ENCODE measurements at regions not wholly inside any gene's neighbourhood (a gene's known extent, or its start where the extent isn't known, plus 50 kb on each side); places are given as distances from the start of the nearest gene placed in this dataset.

GRCh38 chr4:177826973-177827372 is 384.7 kb upstream of the AGA start:
- no peak overlapping the region for H3K9ac ChIP-seq (ENCODE audit: low read length)
- H2AFZ ChIP-seq (ENCODE audit: low read length): no peak overlapping the region
- H3K79me2 ChIP-seq (ENCODE audit: low read length): no peaks in the 10 kb centered on the region
- TF ChIP-seq EZH2 (optimal IDR thresholded peaks at IDR 0.05; ENCODE audit: low read depth, low read length): no peak
- TF ChIP-seq, protein P1, sequence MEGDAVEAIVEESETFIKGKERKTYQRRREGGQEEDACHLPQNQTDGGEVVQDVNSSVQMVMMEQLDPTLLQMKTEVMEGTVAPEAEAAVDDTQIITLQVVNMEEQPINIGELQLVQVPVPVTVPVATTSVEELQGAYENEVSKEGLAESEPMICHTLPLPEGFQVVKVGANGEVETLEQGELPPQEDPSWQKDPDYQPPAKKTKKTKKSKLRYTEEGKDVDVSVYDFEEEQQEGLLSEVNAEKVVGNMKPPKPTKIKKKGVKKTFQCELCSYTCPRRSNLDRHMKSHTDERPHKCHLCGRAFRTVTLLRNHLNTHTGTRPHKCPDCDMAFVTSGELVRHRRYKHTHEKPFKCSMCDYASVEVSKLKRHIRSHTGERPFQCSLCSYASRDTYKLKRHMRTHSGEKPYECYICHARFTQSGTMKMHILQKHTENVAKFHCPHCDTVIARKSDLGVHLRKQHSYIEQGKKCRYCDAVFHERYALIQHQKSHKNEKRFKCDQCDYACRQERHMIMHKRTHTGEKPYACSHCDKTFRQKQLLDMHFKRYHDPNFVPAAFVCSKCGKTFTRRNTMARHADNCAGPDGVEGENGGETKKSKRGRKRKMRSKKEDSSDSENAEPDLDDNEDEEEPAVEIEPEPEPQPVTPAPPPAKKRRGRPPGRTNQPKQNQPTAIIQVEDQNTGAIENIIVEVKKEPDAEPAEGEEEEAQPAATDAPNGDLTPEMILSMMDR (IDR thresholded peaks at IDR 0.05; ENCODE audit: low read length): no peak
- no peak for TF ChIP-seq EZH2phosphoT487 (IDR thresholded peaks at IDR 0.05; ENCODE audit: low read length)
- no peak overlapping the region for H3K4me2 ChIP-seq (ENCODE audit: low read depth, low read length)
- no peaks in the 10 kb centered on the region for H4K20me1 ChIP-seq (ENCODE audit: insufficient read depth, low read length)
- DNase-seq: no peak
- H3K9me3 ChIP-seq (replicated peaks; ENCODE audit: insufficient read depth, low read length): no peaks in the 10 kb centered on the region
- no peak overlapping the region for H3K4me3 ChIP-seq (ENCODE audit: low read length)
- no peaks in the 10 kb centered on the region for H3K36me3 ChIP-seq (replicated peaks; ENCODE audit: insufficient read depth, low read length)
- no peaks in the 10 kb centered on the region for H3K4me1 ChIP-seq (ENCODE audit: low read length)
- H3K9me2 ChIP-seq (replicated peaks; ENCODE audit: insufficient read depth, low read length): no peaks in the 10 kb centered on the region
- H3K27ac ChIP-seq (ENCODE audit: low read length): no peak overlapping the region
- H3F3A ChIP-seq (ENCODE audit: insufficient read depth, low read length): no peaks in the 10 kb centered on the region
- no peaks in the 10 kb centered on the region for H3K27me3 ChIP-seq (replicated peaks; ENCODE audit: insufficient read depth, low read length)

- H3K9me2 ChIP-seq (replicated peaks; ENCODE audit: insufficient read depth, low read length): no peaks in the 10 kb centered on the region
- no peaks in the 10 kb centered on the region for H3F3A ChIP-seq (ENCODE audit: insufficient read depth, low read length)
- no peaks in the 10 kb centered on the region for H3K4me1 ChIP-seq (ENCODE audit: low read length)
- no peaks in the 10 kb centered on the region for H3K36me3 ChIP-seq (replicated peaks; ENCODE audit: insufficient read depth, low read length)
- H3K27ac ChIP-seq (ENCODE audit: low read length): no peak overlapping the region
- no peaks in the 10 kb centered on the region for H3K79me2 ChIP-seq (ENCODE audit: low read length)
- H4K20me1 ChIP-seq (ENCODE audit: insufficient read depth, low read length): no peaks in the 10 kb centered on the region
- H3K27me3 ChIP-seq (replicated peaks; ENCODE audit: insufficient read depth, low read length): no peaks in the 10 kb centered on the region
- DNase-seq: no peak
- TF ChIP-seq, protein P1 (IDR thresholded peaks at IDR 0.05; ENCODE audit: low read length): no peak
- TF ChIP-seq EZH2phosphoT487 (IDR thresholded peaks at IDR 0.05; ENCODE audit: low read length) (no peak), EZH2 (optimal IDR thresholded peaks at IDR 0.05; ENCODE audit: low read depth, low read length) (no peak)
- H3K4me3 ChIP-seq (ENCODE audit: low read length): no peak overlapping the region
- H3K4me2 ChIP-seq (ENCODE audit: low read depth, low read length): no peak overlapping the region
- no peaks in the 10 kb centered on the region for H3K9me3 ChIP-seq (replicated peaks; ENCODE audit: insufficient read depth, low read length)
- H2AFZ ChIP-seq (ENCODE audit: low read length): no peak overlapping the region
- no peak overlapping the region for H3K9ac ChIP-seq (ENCODE audit: low read length)
Measured at GRCh38 chr4:177841258-177841657, 399.0 kb upstream of the AGA start.

DNA sequence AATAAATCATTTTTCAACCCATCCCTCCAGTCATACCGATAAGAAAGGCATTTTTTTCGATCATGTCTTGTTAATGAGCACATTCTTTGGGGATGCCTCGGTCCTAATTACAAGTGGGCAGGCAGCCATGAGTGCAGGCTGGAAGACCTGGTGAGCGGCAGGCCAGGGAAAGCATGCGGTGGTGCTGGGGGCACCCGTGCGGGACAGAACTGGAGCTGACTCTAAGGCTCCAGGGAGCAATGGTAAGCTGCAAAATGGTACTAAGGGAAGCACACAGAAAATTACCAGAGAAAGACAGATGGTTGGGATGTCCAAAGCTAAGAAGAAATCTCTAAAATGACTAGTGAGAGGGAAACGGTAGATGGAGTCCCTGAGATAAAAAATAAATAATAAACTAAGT is 411.0 kb upstream of the AGA start:
- H3K36me3 ChIP-seq (replicated peaks; ENCODE audit: insufficient read depth, low read length): no peaks in the 10 kb centered on the region
- no peaks in the 10 kb centered on the region for H4K20me1 ChIP-seq (ENCODE audit: insufficient read depth, low read length)
- no peak overlapping the region for H3K27ac ChIP-seq (ENCODE audit: low read length)
- H2AFZ ChIP-seq (ENCODE audit: low read length): no peak overlapping the region
- no peak for DNase-seq
- H3F3A ChIP-seq (ENCODE audit: insufficient read depth, low read length): no peaks in the 10 kb centered on the region
- no peaks in the 10 kb centered on the region for H3K79me2 ChIP-seq (ENCODE audit: low read length)
- H3K4me2 ChIP-seq (ENCODE audit: low read depth, low read length): no peak overlapping the region
- no peaks in the 10 kb centered on the region for H3K9me3 ChIP-seq (replicated peaks; ENCODE audit: insufficient read depth, low read length)
- TF ChIP-seq, protein P1 (IDR thresholded peaks at IDR 0.05; ENCODE audit: low read length): no peak
- TF ChIP-seq EZH2 (optimal IDR thresholded peaks at IDR 0.05; ENCODE audit: low read depth, low read length) (no peak), EZH2phosphoT487 (IDR thresholded peaks at IDR 0.05; ENCODE audit: low read length) (no peak)
- H3K9me2 ChIP-seq (replicated peaks; ENCODE audit: insufficient read depth, low read length): no peaks in the 10 kb centered on the region
- no peaks in the 10 kb centered on the region for H3K27me3 ChIP-seq (replicated peaks; ENCODE audit: insufficient read depth, low read length)
- no peak overlapping the region for H3K4me3 ChIP-seq (ENCODE audit: low read length)
- no peak overlapping the region for H3K9ac ChIP-seq (ENCODE audit: low read length)
- H3K4me1 ChIP-seq (ENCODE audit: low read length): no peaks in the 10 kb centered on the region

All from MM.1S (cell line).